GM12865 (cell line): ENCODE measurements at regions not wholly inside any gene's neighbourhood (a gene's known extent, or its start where the extent isn't known, plus 50 kb on each side); places are given as distances from the start of the nearest gene placed in this dataset.
A peak's percentile ranks its signal among the peaks of the same experiment; 100 is the strongest.

Experiments
- DNase-seq: peaks from one replicate; pipeline ENCODE4 v3.0.0; 2010; ENCODE audit warnings: low read depth
- H3K4me3 ChIP-seq: 2 replicates; pipeline ENCODE4 v1.5.1; 2011; ENCODE audit warnings: mild to moderate bottlenecking, low read depth, low read length, control low read depth
- CTCF ChIP-seq: IDR thresholded peaks from 2 replicates; pipeline ENCODE4 v1.5.1; 2011; ENCODE audit warnings: low read length, control low read depth, low read depth, inconsistent platforms; ENCODE audit not compliant: insufficient read depth; ENCODE audit errors: missing control alignments

- no peak overlapping the region for H3K4me3 ChIP-seq
- DNase-seq = no peak
- no peak for TF ChIP-seq CTCF
Measured at GRCh38 chr6:145238787-145239186, 496.5 kb downstream of the EPM2A start.

GRCh38 chr6:145241039-145241438 is 494.3 kb downstream of the EPM2A start:
- no peak overlapping the region for H3K4me3 ChIP-seq
- no peak for DNase-seq
- no peak for TF ChIP-seq CTCF

- no peak overlapping the region for H3K4me3 ChIP-seq
- DNase-seq = no peak
- TF ChIP-seq CTCF = no peak
Measured at GRCh38 chr6:145241721-145242120, 493.6 kb downstream of the EPM2A start.

- no peak for DNase-seq
- TF ChIP-seq CTCF = no peak
- H3K4me3 ChIP-seq = no peak overlapping the region
Measured at GRCh38 chr6:145244349-145245100, 490.8 kb downstream of the EPM2A start.

- TF ChIP-seq CTCF = no peak
- H3K4me3 ChIP-seq = no peak overlapping the region
- peak; percentile 3 for DNase-seq
Measured at GRCh38 chr6:145245119-145245518, 490.2 kb downstream of the EPM2A start.

- no peak for TF ChIP-seq CTCF
- no peak overlapping the region for H3K4me3 ChIP-seq
- no peak for DNase-seq
Measured at GRCh38 chr6:145247692-145248419, 487.5 kb downstream of the EPM2A start.
